Erythroblast (primary cell): ENCODE measurements at regions not wholly inside any gene's neighbourhood (a gene's known extent, or its start where the extent isn't known, plus 50 kb on each side); places are given as distances from the start of the nearest gene placed in this dataset.

ENCODE experiments used
- DNase-seq, 2 experiments: peaks; one replicate each; lab custom pipeline; 2025; lab: John Stamatoyannopoulos, UW
- GATA1 ChIP-seq: IDR thresholded peaks from 2 replicates; pipeline ENCODE4 v1.6.1; 2011; ENCODE audit warnings: low read depth, mild to moderate bottlenecking, control low read depth, low read length, moderate library complexity
- POLR2A ChIP-seq: IDR thresholded peaks from 2 replicates; pipeline ENCODE4 v1.6.1; 2011; ENCODE audit warnings: mild to moderate bottlenecking, low read length

GRCh38 chr7:52026140-52026539 is 709.5 kb upstream of the COBL start:
- TF ChIP-seq POLR2A: no peak
- no peak for TF ChIP-seq GATA1
- DNase-seq: no peak

- TF ChIP-seq POLR2A (no peak), GATA1 (no peak)
- no peak for DNase-seq
These were observed 704.7 kb upstream of the COBL start for GRCh38 chr7:52021343-52021742.

- no peak for DNase-seq
- no peak for TF ChIP-seq POLR2A
- TF ChIP-seq GATA1: no peak
These were observed 702.1 kb upstream of the COBL start for GRCh38 chr7:52018680-52019054.

- peak; percentile 67 to 76 for DNase-seq
- no peak for TF ChIP-seq GATA1
- TF ChIP-seq POLR2A: no peak
These were observed 701.4 kb upstream of the COBL start for GRCh38 chr7:52017802-52018679.

GRCh38 chr7:52009181-52009580 is 692.6 kb upstream of the COBL start:
- TF ChIP-seq POLR2A (no peak), GATA1 (no peak)
- DNase-seq: no peak

GRCh38 chr7:52006674-52007073 is 690.1 kb upstream of the COBL start:
- DNase-seq: no peak
- no peak for TF ChIP-seq GATA1
- no peak for TF ChIP-seq POLR2A

GRCh38 chr7:52005613-52006012 is 689.0 kb upstream of the COBL start:
- TF ChIP-seq GATA1 (no peak), POLR2A (no peak)
- DNase-seq: no peak

GRCh38 chr7:51995596-51996179 is 679.1 kb upstream of the COBL start:
- DNase-seq: no peak
- no peak for TF ChIP-seq POLR2A
- TF ChIP-seq GATA1: no peak

- no peak for TF ChIP-seq POLR2A
These were observed 666.0 kb upstream of the COBL start for GRCh38 chr7:51982653-51983052.

GRCh38 chr7:51980812-51981211 is 664.2 kb upstream of the COBL start:
- TF ChIP-seq GATA1: no peak
- no peak for TF ChIP-seq POLR2A
- no peak for DNase-seq

More at GRCh38 chr7:51982653-51983052, 666.0 kb upstream of the COBL start:
- peak; percentile 37 to 61 for DNase-seq

GRCh38 chr7:51980313-51980712 is 663.7 kb upstream of the COBL start:
- no peak for DNase-seq
- TF ChIP-seq GATA1: no peak
- TF ChIP-seq POLR2A: no peak

GRCh38 chr7:51977913-51978312 is 661.3 kb upstream of the COBL start:
- no peak for TF ChIP-seq POLR2A
- TF ChIP-seq GATA1: no peak
- DNase-seq: no peak

- TF ChIP-seq POLR2A: peak; percentile 13
- peak; percentile 59 for TF ChIP-seq GATA1
These were observed 657.3 kb upstream of the COBL start for GRCh38 chr7:51973939-51974338.

GRCh38 chr7:51973071-51973470 is 656.5 kb upstream of the COBL start:
- TF ChIP-seq POLR2A (no peak), GATA1 (no peak)
- DNase-seq: peak; percentile 4 to 10

More at GRCh38 chr7:51973939-51974338, 657.3 kb upstream of the COBL start:
- DNase-seq: peak; percentile 87 to 94

- no peak for TF ChIP-seq GATA1
- TF ChIP-seq POLR2A: no peak
- no peak for DNase-seq
These were observed 654.5 kb upstream of the COBL start for GRCh38 chr7:51970961-51971665.
